ENCODE measurements at regions not wholly inside any gene's neighbourhood (a gene's known extent, or its start where the extent isn't known, plus 50 kb on each side); places are given as distances from the start of the nearest gene placed in this dataset.

DNA sequence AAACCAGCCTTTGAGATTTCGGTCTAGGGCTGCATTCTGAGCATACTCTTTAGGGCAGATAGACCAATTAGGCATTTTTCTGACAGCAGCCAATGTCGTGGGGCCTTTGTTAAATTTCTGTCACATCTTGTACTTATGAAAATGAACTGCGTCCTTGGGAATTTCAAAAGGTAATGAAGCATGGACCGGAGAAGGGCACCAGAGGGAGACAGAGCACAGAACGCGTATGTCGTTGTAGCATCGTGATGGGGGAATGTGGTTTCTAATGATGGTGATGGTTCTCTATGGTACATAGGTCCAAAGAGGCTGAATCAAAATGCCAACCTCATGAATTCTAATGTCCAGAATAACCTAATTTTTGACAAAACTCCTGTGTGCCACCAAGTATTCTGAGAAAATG, 483.9 kb upstream of the CRIM1 start (continued):
- TF ChIP-seq BACH1 (IDR thresholded peaks at IDR 0.05; ENCODE audit: low read length) (no peak), YY1 (IDR thresholded peaks at IDR 0.05; ENCODE audit: low read depth, low read length) (no peak), HDAC6 (IDR thresholded peaks at IDR 0.05; ENCODE audit: low read depth, low read length) (no peak), EGR1 (IDR thresholded peaks at IDR 0.05; ENCODE audit: borderline replicate concordance, low read depth, low read length) (no peak)

Measured in H1 (cell line).